ENCODE measurements at regions not wholly inside any gene's neighbourhood (a gene's known extent, or its start where the extent isn't known, plus 50 kb on each side); places are given as distances from the start of the nearest gene placed in this dataset.
"Not testable (repeated sequence)": the region's sequence is repeated elsewhere in the genome, so short reads cannot be mapped to it uniquely, and the experiment has no call there.

GRCh38 chr7:94176694-94177200, 172.6 kb upstream of the BET1 start:
- DNase-seq, result no peak

GRCh38 chr7:94177441-94177840, 173.3 kb upstream of the BET1 start:
- DNase-seq, result no peak

GRCh38 chr7:94178230-94178629, 174.1 kb upstream of the BET1 start:
- DNase-seq, result no peak

- no peak for DNase-seq
Observed at GRCh38 chr7:94179466-94179865, 175.3 kb upstream of the BET1 start.

GRCh38 chr7:94182066-94182465, 177.9 kb upstream of the BET1 start:
- no peak for DNase-seq

GRCh38 chr7:94182721-94183120, 178.6 kb upstream of the BET1 start:
- no peak for DNase-seq

- no peak for DNase-seq
Observed at GRCh38 chr7:94183289-94183749, 179.2 kb upstream of the BET1 start.

- no peak for DNase-seq
Observed at GRCh38 chr7:94183891-94184290, 179.7 kb upstream of the BET1 start.

GRCh38 chr7:94188350-94188749, 184.2 kb upstream of the BET1 start:
- DNase-seq, result no peak

GRCh38 chr7:94190599-94191061, 186.5 kb upstream of the BET1 start:
- DNase-seq, result peak; percentile 55

GRCh38 chr7:94194426-94194825, 190.3 kb upstream of the BET1 start:
- DNase-seq, result not testable (repeated sequence)

- DNase-seq, result no peak
Observed at GRCh38 chr7:94195201-94195600, 191.0 kb upstream of the BET1 start.

GRCh38 chr7:94195813-94196212, 191.7 kb upstream of the BET1 start:
- no peak for DNase-seq

GRCh38 chr7:94205529-94205928, 189.2 kb upstream of the COL1A2 start:
- no peak for DNase-seq

GRCh38 chr7:94206295-94206694, 188.4 kb upstream of the COL1A2 start:
- DNase-seq, result no peak

GRCh38 chr7:94212160-94212559, 182.5 kb upstream of the COL1A2 start:
- peak; percentile 74 for DNase-seq

GRCh38 chr7:94216944-94217461, 177.7 kb upstream of the COL1A2 start:
- DNase-seq, result no peak

GRCh38 chr7:94217766-94218165, 176.9 kb upstream of the COL1A2 start:
- DNase-seq, result no peak

GRCh38 chr7:94222516-94222915, 172.2 kb upstream of the COL1A2 start:
- DNase-seq, result no peak

GRCh38 chr7:94223375-94224084, 171.2 kb upstream of the COL1A2 start:
- no peak for DNase-seq

GRCh38 chr7:94228223-94228622, 166.5 kb upstream of the COL1A2 start:
- no peak for DNase-seq

GRCh38 chr7:94228678-94229077, 166.0 kb upstream of the COL1A2 start:
- no peak for DNase-seq

- DNase-seq, result no peak
Observed at GRCh38 chr7:94231305-94231704, 163.4 kb upstream of the COL1A2 start.

GRCh38 chr7:94236960-94237359, 157.7 kb upstream of the COL1A2 start:
- DNase-seq, result no peak

GRCh38 chr7:94237417-94237816, 157.3 kb upstream of the COL1A2 start:
- DNase-seq, result no peak

All from NCI-H1105 treated with DMSO at 0.1 percent for 48 hours (cell line).